ENCODE measurements at regions not wholly inside any gene's neighbourhood (a gene's known extent, or its start where the extent isn't known, plus 50 kb on each side); places are given as distances from the start of the nearest gene placed in this dataset.

DNA sequence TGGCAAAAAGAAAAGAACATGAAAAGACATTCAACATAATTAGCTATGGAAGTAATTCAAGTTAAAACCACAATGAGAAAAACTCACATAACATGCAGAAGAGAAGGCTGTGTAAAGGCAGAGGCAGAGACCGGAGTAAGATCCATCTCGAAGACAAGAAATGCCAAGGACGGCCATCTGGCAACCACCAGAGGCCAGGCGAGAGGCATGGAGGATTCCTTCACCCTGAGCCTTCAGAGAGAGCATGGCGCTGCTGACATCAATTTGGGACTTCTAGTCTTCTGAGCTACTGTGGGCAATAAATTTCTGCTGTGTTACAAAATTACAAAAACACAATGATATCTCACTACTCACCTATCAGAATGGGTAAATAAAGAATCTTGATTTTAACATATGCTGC is 381.0 kb downstream of the TSHZ3 start:
- Mint-ChIP-seq H3K4me1 (ENCODE audit: insufficient read depth, unreplicated experiment) (no peaks in the 10 kb centered on the region), H3K27me3 (ENCODE audit: insufficient read depth, unreplicated experiment) (no peaks in the 10 kb centered on the region), H3K27ac (ENCODE audit: low read depth, unreplicated experiment) (no peak overlapping the region), H3K4me3 (ENCODE audit: unreplicated experiment) (no peak overlapping the region), H3K9me3 (ENCODE audit: unreplicated experiment) (peaks cover 51% of the 10 kb centered on the region), H3K36me3 (ENCODE audit: insufficient read depth, unreplicated experiment) (no peaks in the 10 kb centered on the region)
- DNase-seq (ENCODE audit: unreplicated experiment), result no peak
- no TSS peak for BruUV-seq (replicated peaks)
- intact Hi-C loops (cut with micrococcal nuclease), result no loop called here
- no peak for TF ChIP-seq CTCF (IDR thresholded peaks at IDR 0.05; ENCODE audit: unreplicated experiment)
- ChIA-PET POLR2A (no interaction called here), CTCF (no interaction called here)

GRCh38 chr19:30966486-30966885 is 382.8 kb downstream of the TSHZ3 start:
- H3K27me3 Mint-ChIP-seq (ENCODE audit: insufficient read depth, unreplicated experiment), result no peaks in the 10 kb centered on the region
- no peak for DNase-seq (ENCODE audit: unreplicated experiment)
- ChIA-PET POLR2A (no interaction called here), CTCF (interaction anchor here (0.6 kb wide), 1 partner anchor 548 kb away, joined by 7 read pairs; no protein-coding TSS in a partner anchor)
- BruUV-seq (replicated peaks), result no TSS peak
- intact Hi-C loops (cut with micrococcal nuclease), result no loop called here
- no peak overlapping the region for H3K27ac Mint-ChIP-seq (ENCODE audit: low read depth, unreplicated experiment)
- no peaks in the 10 kb centered on the region for H3K36me3 Mint-ChIP-seq (ENCODE audit: insufficient read depth, unreplicated experiment)
- H3K4me1 Mint-ChIP-seq (ENCODE audit: insufficient read depth, unreplicated experiment), result no peaks in the 10 kb centered on the region
- TF ChIP-seq CTCF (IDR thresholded peaks at IDR 0.05; ENCODE audit: unreplicated experiment), result no peak
- H3K4me3 Mint-ChIP-seq (ENCODE audit: unreplicated experiment), result no peak overlapping the region
- peaks cover 62% of the 10 kb centered on the region for H3K9me3 Mint-ChIP-seq (ENCODE audit: unreplicated experiment)

- no TSS peak for BruUV-seq (replicated peaks)
Measured at GRCh38 chr19:30959011-30959410, 390.2 kb downstream of the TSHZ3 start.

More at GRCh38 chr19:30959011-30959410, 390.2 kb downstream of the TSHZ3 start:
- no peak for DNase-seq (ENCODE audit: unreplicated experiment)
- H3K27me3 Mint-ChIP-seq (ENCODE audit: insufficient read depth, unreplicated experiment), result no peaks in the 10 kb centered on the region
- intact Hi-C loops (cut with micrococcal nuclease), result no loop called here
- peaks cover 60% of the 10 kb centered on the region for H3K9me3 Mint-ChIP-seq (ENCODE audit: unreplicated experiment)
- H3K4me1 Mint-ChIP-seq (ENCODE audit: insufficient read depth, unreplicated experiment), result no peaks in the 10 kb centered on the region
- CTCF ChIA-PET, result no interaction called here
- no peak for TF ChIP-seq CTCF (IDR thresholded peaks at IDR 0.05; ENCODE audit: unreplicated experiment)
- H3K36me3 Mint-ChIP-seq (ENCODE audit: insufficient read depth, unreplicated experiment), result no peaks in the 10 kb centered on the region
- POLR2A ChIA-PET, result no interaction called here
- H3K4me3 Mint-ChIP-seq (ENCODE audit: unreplicated experiment), result no peak overlapping the region
- no peak overlapping the region for H3K27ac Mint-ChIP-seq (ENCODE audit: low read depth, unreplicated experiment)
